Activated CD4-positive, alpha-beta T cell treated with anti-CD3 and anti-CD28 coated beads for 36 hours (primary cell): ENCODE measurements at regions not wholly inside any gene's neighbourhood (a gene's known extent, or its start where the extent isn't known, plus 50 kb on each side); places are given as distances from the start of the nearest gene placed in this dataset.
"Not testable (repeated sequence)": the region's sequence is repeated elsewhere in the genome, so short reads cannot be mapped to it uniquely, and the experiment has no call there.

Source experiments
- ATAC-seq: fragments of 200-7000 bp; cut with Tn5 transposase; one replicate; pipeline ENCODE4 v1.10.0; 2021; ENCODE audit warnings: mild to moderate bottlenecking, moderate library complexity
- CTCF ChIA-PET: fragments of 350-600 bp; sonication (Branson Sonifier 250); formaldehyde crosslinking; loops from one replicate; lab custom pipeline; 2021; ENCODE audit warnings: antibody characterized with exemption; lab: Charles Lee
- POLR2A ChIA-PET: fragments of 350-600 bp; sonication (Branson Sonifier 250); formaldehyde crosslinking; loops from one replicate; lab custom pipeline; 2021; ENCODE audit warnings: antibody characterized with exemption, inconsistent platforms; lab: Charles Lee
- DNase-seq: peaks from one replicate; pipeline ENCODE4 v3.0.0-alpha.2; 2020
- H3K27ac Mint-ChIP-seq: one replicate; pipeline ENCODE4 v1.8.0; 2021; ENCODE audit warnings: mixed read lengths
- H3K27me3 Mint-ChIP-seq: one replicate; pipeline ENCODE4 v1.8.0; 2021; ENCODE audit warnings: mixed read lengths
- H3K36me3 Mint-ChIP-seq: one replicate; pipeline ENCODE4 v1.8.0; 2021; ENCODE audit warnings: low read depth, mixed read lengths
- H3K4me1 Mint-ChIP-seq: one replicate; pipeline ENCODE4 v1.8.0; 2021; ENCODE audit warnings: mixed read lengths
- H3K4me3 Mint-ChIP-seq: one replicate; pipeline ENCODE4 v1.8.0; 2021; ENCODE audit warnings: mild to moderate bottlenecking, moderate library complexity, mixed read lengths
- H3K9me3 Mint-ChIP-seq: one replicate; pipeline ENCODE4 v1.8.0; 2021; ENCODE audit warnings: low read depth, mixed read lengths
- intact Hi-C, 2 experiments: fragments of 100-400 bp; cut with DNase I in 1 of 2; cut with micrococcal nuclease in 1 of 2; formaldehyde crosslinking; loops; one replicate each; pipeline versions ENCODE4 v1.14.2 to v1.15.1; 2022 to 2024; cut with DNase I, micrococcal nuclease

DNA sequence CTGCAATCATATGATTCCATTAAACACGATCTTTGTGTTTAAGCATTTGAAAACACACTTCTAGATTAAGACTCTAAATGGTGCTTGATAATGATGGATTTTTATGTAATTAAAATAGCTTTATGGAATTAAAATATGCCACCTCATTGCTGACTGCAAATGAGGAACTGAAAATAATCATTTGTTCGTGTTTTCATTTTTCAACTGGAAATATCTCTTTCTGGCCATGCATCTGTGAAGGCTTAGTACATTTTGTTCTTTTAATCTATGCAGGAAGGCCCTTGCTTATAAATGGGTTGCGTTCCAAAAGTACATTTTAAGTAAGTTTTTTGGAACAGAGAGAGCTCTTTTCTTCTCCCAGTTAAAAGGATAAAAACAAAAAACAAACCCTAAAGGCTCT, 125.5 kb downstream of the MC4R start:
- ChIA-PET CTCF (interaction anchor here (0.9 kb wide), 1 partner anchor 40 kb away, joined by 3 read pairs; no protein-coding TSS in a partner anchor), POLR2A (no interaction called here)
- Mint-ChIP-seq H3K9me3 (no peaks in the 10 kb centered on the region), H3K4me1 (no peaks in the 10 kb centered on the region), H3K4me3 (no peak overlapping the region), H3K27ac (no peak overlapping the region), H3K36me3 (no peaks in the 10 kb centered on the region), H3K27me3 (no peaks in the 10 kb centered on the region)
- ATAC-seq, result no peak
- intact Hi-C loops, result no loop called here
- DNase-seq, result no peak

DNA sequence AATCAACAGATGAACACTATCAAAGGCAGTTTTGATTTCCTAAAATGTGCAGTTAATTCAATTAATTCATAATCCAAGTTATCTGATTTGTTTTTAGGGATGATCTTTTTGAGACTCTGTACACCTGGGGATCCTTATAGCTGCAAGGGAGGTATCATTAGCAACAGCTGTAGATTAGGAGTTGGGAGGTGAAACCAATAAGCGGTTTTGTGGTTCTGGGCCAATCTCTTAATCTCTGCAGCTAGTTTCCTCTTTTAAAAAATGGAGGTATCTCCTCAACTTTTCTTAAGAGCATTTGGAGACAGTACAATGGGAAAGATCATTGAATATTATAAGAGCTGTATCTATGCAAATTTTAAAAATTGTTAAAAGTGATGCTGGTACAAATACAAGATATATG, 126.0 kb downstream of the MC4R start:
- Mint-ChIP-seq H3K27ac (no peak overlapping the region), H3K4me1 (no peaks in the 10 kb centered on the region), H3K27me3 (no peaks in the 10 kb centered on the region), H3K4me3 (no peak overlapping the region), H3K9me3 (no peaks in the 10 kb centered on the region), H3K36me3 (no peaks in the 10 kb centered on the region)
- DNase-seq, result no peak
- ChIA-PET CTCF (no interaction called here), POLR2A (no interaction called here)
- intact Hi-C loops, result no loop called here
- no peak for ATAC-seq

DNA sequence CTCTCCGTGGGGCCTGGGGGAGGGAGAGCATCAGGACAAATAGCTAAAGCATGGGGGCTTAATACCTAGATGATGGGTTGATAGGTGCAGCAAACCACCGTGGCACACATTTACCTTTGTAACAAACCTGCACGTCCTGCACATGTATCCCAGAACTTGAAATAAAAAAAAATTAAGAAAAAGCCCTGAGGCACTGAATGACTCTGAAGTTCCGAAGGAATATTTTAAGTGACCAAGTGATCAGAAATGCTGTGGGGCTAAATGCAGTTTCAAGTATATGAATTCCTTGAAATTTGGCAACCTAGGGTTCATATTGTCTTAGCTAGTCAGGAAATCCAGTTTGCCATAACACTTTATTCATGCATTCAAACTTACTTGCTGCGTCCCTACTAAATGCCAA, 127.5 kb downstream of the MC4R start:
- intact Hi-C loops, result no loop called here
- no peaks in the 10 kb centered on the region for H3K27me3 Mint-ChIP-seq
- no peak overlapping the region for H3K27ac Mint-ChIP-seq
- DNase-seq (no peak), ATAC-seq (no peak)
- no peaks in the 10 kb centered on the region for H3K9me3 Mint-ChIP-seq
- no peak overlapping the region for H3K4me3 Mint-ChIP-seq
- ChIA-PET POLR2A (no interaction called here), CTCF (no interaction called here)
- no peaks in the 10 kb centered on the region for H3K4me1 Mint-ChIP-seq
- no peaks in the 10 kb centered on the region for H3K36me3 Mint-ChIP-seq

DNA sequence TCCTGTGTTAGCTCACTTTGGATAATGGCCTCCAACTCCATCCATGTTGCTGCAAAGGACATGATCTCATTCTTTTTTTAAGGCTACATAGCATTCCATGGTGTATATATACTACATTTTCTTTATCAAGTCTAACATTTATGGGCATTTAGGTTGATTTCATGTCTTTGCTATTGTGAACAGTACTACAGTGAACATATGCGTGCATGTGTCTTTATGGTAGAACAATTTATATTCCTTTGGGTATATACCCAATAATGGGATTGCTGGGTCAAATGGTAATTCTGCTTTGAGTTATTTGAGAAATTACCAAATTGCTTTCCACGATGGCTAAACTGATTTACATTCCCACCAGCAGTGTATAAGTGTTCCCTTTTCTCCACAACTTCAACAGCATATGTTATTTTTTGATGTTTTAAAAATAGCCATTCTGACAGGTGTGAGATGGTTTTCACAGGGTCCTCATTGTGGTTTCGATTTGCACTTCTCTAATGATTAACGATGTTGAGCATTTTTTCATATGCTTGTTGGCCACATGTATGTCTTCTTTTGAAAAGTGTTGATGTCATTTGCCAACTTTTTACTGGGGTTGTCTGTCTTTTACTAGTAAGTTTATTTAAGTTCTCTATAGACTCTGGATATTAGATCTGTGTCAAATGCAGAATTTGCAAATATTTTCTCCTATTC, 133.4 kb downstream of the MC4R start:
- H3K27me3 Mint-ChIP-seq, H3K9me3 Mint-ChIP-seq, intact Hi-C loops, H3K4me3 Mint-ChIP-seq, H3K36me3 Mint-ChIP-seq, ATAC-seq, H3K27ac Mint-ChIP-seq, CTCF ChIA-PET, DNase-seq, H3K4me1 Mint-ChIP-seq, POLR2A ChIA-PET: not testable (repeated sequence)

DNA sequence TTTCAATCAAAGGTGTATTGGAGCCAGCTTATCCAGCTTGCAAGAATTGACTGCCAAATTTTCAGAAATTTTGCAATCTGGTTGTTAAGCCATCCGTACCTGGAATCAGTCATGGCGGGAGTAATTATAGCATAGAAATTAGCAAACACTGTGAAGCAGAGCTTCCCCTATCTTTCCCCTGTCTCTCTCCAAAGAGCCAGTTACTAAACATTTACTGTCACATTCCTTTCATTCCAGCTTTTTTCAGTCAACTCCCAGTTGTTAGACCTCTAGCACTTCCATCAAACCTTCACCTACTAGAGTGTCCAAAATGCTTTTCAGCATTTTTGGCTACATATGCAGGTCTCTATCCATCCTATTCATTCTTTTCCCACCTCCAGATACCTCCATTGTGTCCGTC, 137.4 kb downstream of the MC4R start:
- intact Hi-C loops, result no loop called here
- no peaks in the 10 kb centered on the region for H3K9me3 Mint-ChIP-seq
- no peaks in the 10 kb centered on the region for H3K4me1 Mint-ChIP-seq
- ChIA-PET POLR2A (no interaction called here), CTCF (no interaction called here)
- ATAC-seq, result no peak
- no peak for DNase-seq
- H3K36me3 Mint-ChIP-seq, result no peaks in the 10 kb centered on the region
- H3K4me3 Mint-ChIP-seq, result no peak overlapping the region
- H3K27me3 Mint-ChIP-seq, result no peaks in the 10 kb centered on the region
- no peak overlapping the region for H3K27ac Mint-ChIP-seq

DNA sequence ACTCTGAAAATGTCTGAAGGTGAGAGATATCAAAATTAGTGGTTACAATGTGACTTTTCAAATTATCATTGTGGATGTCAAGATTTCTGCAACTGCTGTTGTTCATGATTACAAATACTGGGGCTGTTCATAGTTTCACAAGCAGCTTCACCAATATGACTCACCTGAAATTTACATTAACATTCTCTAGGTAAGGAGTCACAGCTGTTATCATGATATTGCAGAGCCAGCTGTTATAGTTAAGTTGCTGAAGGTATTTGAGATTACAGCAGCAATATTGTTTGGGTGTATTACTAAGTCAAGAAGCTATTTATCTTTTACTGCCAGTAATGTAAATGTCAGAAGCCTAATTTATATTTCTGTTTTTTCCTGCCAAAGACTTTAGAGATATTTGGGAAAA, 140.0 kb downstream of the MC4R start:
- Mint-ChIP-seq H3K27me3 (no peaks in the 10 kb centered on the region), H3K27ac (no peak overlapping the region)
- no peak for ATAC-seq

DNA sequence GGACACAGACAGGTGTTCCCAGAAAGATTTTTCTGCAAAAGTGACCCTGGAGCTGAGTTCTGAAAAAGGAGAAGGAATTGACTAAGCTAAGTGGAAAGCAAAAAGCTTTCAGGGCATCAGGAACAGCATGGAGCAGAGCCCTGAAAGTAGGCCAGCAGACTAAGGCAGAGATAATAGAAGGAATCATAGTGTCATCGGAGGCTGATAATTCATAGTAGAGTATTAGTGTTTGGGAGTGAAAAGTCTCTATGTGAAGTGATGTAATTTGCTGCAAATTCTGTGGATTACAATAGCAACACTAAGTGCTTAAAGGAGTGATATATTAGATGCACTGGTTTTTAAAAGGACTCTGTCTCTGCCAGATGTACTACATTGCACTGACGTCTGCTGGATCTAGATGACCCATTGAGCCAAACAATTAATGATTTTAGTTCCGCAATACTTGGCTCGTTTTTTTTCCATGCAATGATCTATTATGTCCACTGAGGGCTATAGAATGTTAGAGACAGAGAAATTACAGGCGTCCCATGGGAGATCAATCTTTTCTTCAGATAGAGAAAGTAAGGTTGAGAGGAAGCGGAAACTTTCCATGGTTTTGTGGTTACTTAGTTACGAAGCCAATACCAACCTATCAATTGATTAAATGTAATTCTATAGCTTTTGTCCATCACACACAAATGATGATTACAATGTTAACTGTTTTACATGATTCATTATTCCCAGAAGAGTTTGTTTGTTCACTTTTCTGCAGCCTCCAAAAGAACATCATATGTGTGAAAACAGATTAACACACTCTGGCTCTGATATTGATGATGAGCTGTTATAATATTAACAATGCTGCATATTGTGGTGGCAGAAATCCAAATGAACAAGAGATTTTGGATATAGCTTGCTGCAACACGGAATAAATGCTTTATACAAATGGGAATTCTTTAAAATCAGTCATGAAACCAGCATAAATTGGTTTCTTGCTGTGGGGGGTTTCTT, 143.7 kb downstream of the MC4R start:
- no peak for ATAC-seq
- no peak for DNase-seq
- no peak overlapping the region for H3K4me3 Mint-ChIP-seq
- POLR2A ChIA-PET, result no interaction called here
- H3K27me3 Mint-ChIP-seq, result no peaks in the 10 kb centered on the region
- no peaks in the 10 kb centered on the region for H3K36me3 Mint-ChIP-seq
- intact Hi-C loops, result no loop called here
- H3K9me3 Mint-ChIP-seq, result peaks cover 7% of the 10 kb centered on the region
- CTCF ChIA-PET, result interaction anchor here (0.8 kb wide), 1 partner anchor 17 kb away, joined by 3 read pairs; no protein-coding TSS in a partner anchor
- H3K27ac Mint-ChIP-seq, result no peak overlapping the region
- H3K4me1 Mint-ChIP-seq, result no peaks in the 10 kb centered on the region

More for the DNA sequence above, 140.0 kb downstream of the MC4R start:
- Mint-ChIP-seq H3K36me3 (no peaks in the 10 kb centered on the region), H3K4me1 (no peaks in the 10 kb centered on the region), H3K4me3 (no peak overlapping the region), H3K9me3 (no peaks in the 10 kb centered on the region)
- intact Hi-C loops, result no loop called here
- no peak for DNase-seq
- POLR2A ChIA-PET, result no interaction called here
- CTCF ChIA-PET, result interaction anchor here (1.6 kb wide), 1 partner anchor 244 kb away, joined by 3 read pairs; no protein-coding TSS in a partner anchor

DNA sequence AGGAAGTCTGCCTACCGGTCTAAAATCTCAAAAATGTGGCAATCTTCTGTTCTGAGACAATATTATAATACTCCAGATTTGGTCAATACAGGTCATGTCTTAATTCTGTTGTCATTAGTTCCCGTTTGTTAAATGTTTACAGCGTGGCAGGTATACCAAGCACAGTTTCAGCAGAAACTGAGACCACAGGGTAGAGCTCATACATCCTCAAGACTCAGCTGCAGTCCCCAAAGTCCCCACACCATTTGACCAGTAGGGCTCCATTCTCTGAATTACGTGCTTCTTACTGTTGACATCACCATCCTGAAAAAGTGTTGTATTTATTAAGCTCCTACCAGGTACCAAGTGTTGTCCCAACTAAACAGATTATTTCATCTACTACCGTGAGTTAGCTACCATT, 157.1 kb downstream of the MC4R start:
- Mint-ChIP-seq H3K27ac (no peak overlapping the region), H3K9me3 (no peaks in the 10 kb centered on the region), H3K27me3 (no peaks in the 10 kb centered on the region), H3K36me3 (no peaks in the 10 kb centered on the region), H3K4me1 (no peaks in the 10 kb centered on the region), H3K4me3 (no peak overlapping the region)
- DNase-seq (no peak), ATAC-seq (no peak)
- intact Hi-C loops, result no loop called here
- ChIA-PET POLR2A (no interaction called here), CTCF (interaction anchor here (0.5 to 0.9 kb wide), 3 partner anchors 33 to 372 kb away, joined by 3 to 4 read pairs (median 3); no protein-coding TSS in a partner anchor)

DNA sequence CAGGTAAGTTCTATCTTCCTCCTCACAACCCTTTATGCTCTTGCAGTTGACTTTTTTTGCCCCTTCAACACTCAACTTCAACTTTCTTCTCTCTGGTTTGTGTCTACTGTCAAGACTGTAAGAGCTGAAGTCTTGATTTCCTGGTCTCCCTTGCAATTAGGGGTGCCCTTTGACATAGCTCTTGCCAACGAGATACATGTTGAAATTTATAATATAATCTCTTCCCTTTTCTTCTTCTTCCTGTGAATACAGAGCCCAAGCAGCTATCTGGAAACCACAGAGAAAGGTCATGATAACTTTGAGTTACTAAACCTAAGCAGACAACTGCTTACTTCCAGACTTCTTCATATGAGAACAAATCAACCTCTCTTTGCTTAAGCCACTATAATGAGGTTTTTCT, 163.5 kb downstream of the MC4R start:
- Mint-ChIP-seq H3K36me3 (no peaks in the 10 kb centered on the region), H3K4me1 (no peaks in the 10 kb centered on the region), H3K27me3 (no peaks in the 10 kb centered on the region), H3K27ac (no peak overlapping the region), H3K4me3 (no peak overlapping the region), H3K9me3 (no peaks in the 10 kb centered on the region)
- ChIA-PET POLR2A (no interaction called here), CTCF (interaction anchor here (0.6 to 1.4 kb wide), 2 partner anchors 30 to 743 kb away, joined by 4 read pairs; no protein-coding TSS in a partner anchor)
- intact Hi-C loops, result no loop called here
- DNase-seq (no peak), ATAC-seq (no peak)

DNA sequence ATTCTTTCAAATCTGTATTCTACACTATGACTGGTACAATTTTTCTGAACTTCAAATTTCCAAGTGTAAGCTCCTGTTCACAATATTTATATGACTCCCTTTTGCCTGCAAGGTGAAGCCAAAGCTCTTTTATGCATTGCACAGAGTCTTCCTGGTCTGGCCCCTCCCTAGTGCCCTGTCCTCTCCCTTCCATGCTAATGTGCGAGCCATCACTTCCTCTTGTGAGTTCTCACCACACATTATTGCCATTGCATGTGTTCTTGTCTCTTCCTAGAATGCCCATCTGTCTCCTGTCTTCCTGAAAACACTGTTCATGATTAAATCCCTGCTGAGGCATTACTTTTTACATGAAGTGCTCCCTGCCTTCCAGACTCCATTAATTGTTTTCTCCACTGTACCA, 169.9 kb downstream of the MC4R start:
- Mint-ChIP-seq H3K4me1 (no peaks in the 10 kb centered on the region), H3K27me3 (no peaks in the 10 kb centered on the region), H3K4me3 (no peak overlapping the region), H3K36me3 (no peaks in the 10 kb centered on the region), H3K9me3 (no peaks in the 10 kb centered on the region), H3K27ac (no peak overlapping the region)
- ATAC-seq (no peak), DNase-seq (no peak)
- POLR2A ChIA-PET, result no interaction called here
- CTCF ChIA-PET, result no interaction called here
- intact Hi-C loops, result no loop called here

DNA sequence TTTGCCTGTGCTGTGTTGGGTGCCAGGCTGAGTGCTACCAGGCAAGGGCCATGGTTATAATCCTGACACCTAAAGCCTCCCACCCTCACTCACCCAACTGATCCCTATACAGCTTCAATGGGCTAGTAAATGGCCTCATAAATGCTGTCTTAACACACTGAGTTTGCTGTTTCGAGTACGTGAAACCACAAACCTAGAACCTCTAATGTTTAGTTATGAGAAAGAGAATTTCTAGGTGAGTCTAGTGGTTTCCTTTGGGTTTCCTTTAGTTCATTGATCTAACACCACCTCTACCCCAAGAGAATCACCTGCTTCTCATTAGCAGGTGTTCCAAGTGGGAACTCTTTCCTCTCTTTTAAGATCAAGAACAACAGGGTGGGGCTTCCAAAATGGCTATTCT, 172.0 kb downstream of the MC4R start:
- H3K4me1 Mint-ChIP-seq, result no peaks in the 10 kb centered on the region
- H3K36me3 Mint-ChIP-seq, result no peaks in the 10 kb centered on the region
- DNase-seq, result no peak
- ChIA-PET POLR2A (no interaction called here), CTCF (no interaction called here)
- intact Hi-C loops, result no loop called here
- H3K9me3 Mint-ChIP-seq, result no peaks in the 10 kb centered on the region
- no peak overlapping the region for H3K27ac Mint-ChIP-seq
- H3K27me3 Mint-ChIP-seq, result no peaks in the 10 kb centered on the region
- no peak overlapping the region for H3K4me3 Mint-ChIP-seq
- ATAC-seq, result no peak

DNA sequence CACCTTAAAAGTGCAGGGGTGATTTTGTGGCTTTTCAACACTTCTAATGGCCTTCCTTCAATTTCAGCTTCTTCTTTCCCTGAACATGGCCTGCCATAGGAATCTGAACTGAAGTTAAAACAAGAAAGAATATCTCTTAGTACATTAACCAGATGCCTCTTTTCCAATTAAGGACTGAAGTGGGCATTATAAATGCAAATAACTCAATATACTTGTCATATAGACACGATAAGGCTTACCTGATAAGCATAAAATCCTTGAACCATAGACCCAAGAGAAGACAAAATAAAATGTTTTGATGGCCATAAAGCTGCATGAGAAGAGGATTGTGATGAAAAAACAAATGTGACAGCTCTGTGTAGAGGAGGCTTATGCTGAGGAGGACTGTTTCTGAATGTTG, 173.1 kb downstream of the MC4R start:
- no peaks in the 10 kb centered on the region for H3K4me1 Mint-ChIP-seq
- DNase-seq (no peak), ATAC-seq (no peak)
- H3K9me3 Mint-ChIP-seq, result no peaks in the 10 kb centered on the region
- H3K27ac Mint-ChIP-seq, result no peak overlapping the region
- ChIA-PET POLR2A (no interaction called here), CTCF (no interaction called here)
- H3K36me3 Mint-ChIP-seq, result no peaks in the 10 kb centered on the region
- H3K4me3 Mint-ChIP-seq, result no peak overlapping the region
- intact Hi-C loops, result no loop called here
- no peaks in the 10 kb centered on the region for H3K27me3 Mint-ChIP-seq
